ENCODE measurements at regions not wholly inside any gene's neighbourhood (a gene's known extent, or its start where the extent isn't known, plus 50 kb on each side); places are given as distances from the start of the nearest gene placed in this dataset.

GRCh38 chr12:124435806-124436345 is 131.5 kb downstream of the NCOR2 start:
- Histone ChIP-seq H3K4me3 (ENCODE audit: low read length) (no peak overlapping the region), H3K4me1 (ENCODE audit: low read length) (no peaks in the 10 kb centered on the region), H3K27me3 (replicated peaks; ENCODE audit: insufficient read depth, low read length) (no peaks in the 10 kb centered on the region), H3K4me2 (ENCODE audit: low read depth, low read length) (no peak overlapping the region), H3K9ac (ENCODE audit: low read length) (no peak overlapping the region), H3K79me2 (ENCODE audit: low read length) (peaks cover 8% of the 10 kb centered on the region), H4K20me1 (ENCODE audit: insufficient read depth, low read length) (no peaks in the 10 kb centered on the region), H3K27ac (ENCODE audit: low read length) (no peak overlapping the region), H3K9me3 (replicated peaks; ENCODE audit: insufficient read depth, low read length) (no peaks in the 10 kb centered on the region), H2AFZ (ENCODE audit: low read length) (no peak overlapping the region), H3F3A (ENCODE audit: insufficient read depth, low read length) (no peaks in the 10 kb centered on the region), H3K36me3 (replicated peaks; ENCODE audit: insufficient read depth, low read length) (no peaks in the 10 kb centered on the region), H3K9me2 (replicated peaks; ENCODE audit: insufficient read depth, low read length) (no peaks in the 10 kb centered on the region)
- TF ChIP-seq EZH2phosphoT487 (IDR thresholded peaks at IDR 0.05; ENCODE audit: low read length) (no peak), EZH2 (optimal IDR thresholded peaks at IDR 0.05; ENCODE audit: low read depth, low read length) (no peak), CTCF (IDR thresholded peaks at IDR 0.05; ENCODE audit: low read length) (no peak)
- no peak for DNase-seq

GRCh38 chr12:124434951-124435805 is 132.2 kb downstream of the NCOR2 start:
- Histone ChIP-seq H3K4me1 (ENCODE audit: low read length) (no peaks in the 10 kb centered on the region), H3K9ac (ENCODE audit: low read length) (no peak overlapping the region), H3K79me2 (ENCODE audit: low read length) (peaks cover 4% of the 10 kb centered on the region), H3K4me2 (ENCODE audit: low read depth, low read length) (no peak overlapping the region), H2AFZ (ENCODE audit: low read length) (no peak overlapping the region), H3K36me3 (replicated peaks; ENCODE audit: insufficient read depth, low read length) (no peaks in the 10 kb centered on the region), H3K9me2 (replicated peaks; ENCODE audit: insufficient read depth, low read length) (no peaks in the 10 kb centered on the region), H3F3A (ENCODE audit: insufficient read depth, low read length) (no peaks in the 10 kb centered on the region), H3K27ac (ENCODE audit: low read length) (no peak overlapping the region), H4K20me1 (ENCODE audit: insufficient read depth, low read length) (no peaks in the 10 kb centered on the region), H3K9me3 (replicated peaks; ENCODE audit: insufficient read depth, low read length) (no peaks in the 10 kb centered on the region), H3K4me3 (ENCODE audit: low read length) (no peak overlapping the region), H3K27me3 (replicated peaks; ENCODE audit: insufficient read depth, low read length) (no peaks in the 10 kb centered on the region)
- TF ChIP-seq EZH2phosphoT487 (IDR thresholded peaks at IDR 0.05; ENCODE audit: low read length) (no peak), CTCF (IDR thresholded peaks at IDR 0.05; ENCODE audit: low read length) (no peak), EZH2 (optimal IDR thresholded peaks at IDR 0.05; ENCODE audit: low read depth, low read length) (no peak)
- DNase-seq, result no peak

GRCh38 chr12:124434354-124434753 is 133.1 kb downstream of the NCOR2 start:
- TF ChIP-seq CTCF (IDR thresholded peaks at IDR 0.05; ENCODE audit: low read length) (no peak), EZH2phosphoT487 (IDR thresholded peaks at IDR 0.05; ENCODE audit: low read length) (no peak), EZH2 (optimal IDR thresholded peaks at IDR 0.05; ENCODE audit: low read depth, low read length) (no peak)

More at GRCh38 chr12:124434354-124434753, 133.1 kb downstream of the NCOR2 start:
- H2AFZ ChIP-seq (ENCODE audit: low read length), result no peak overlapping the region
- no peak overlapping the region for H3K4me3 ChIP-seq (ENCODE audit: low read length)
- no peak for DNase-seq
- H4K20me1 ChIP-seq (ENCODE audit: insufficient read depth, low read length), result no peaks in the 10 kb centered on the region
- H3K4me2 ChIP-seq (ENCODE audit: low read depth, low read length), result no peak overlapping the region
- H3K9me3 ChIP-seq (replicated peaks; ENCODE audit: insufficient read depth, low read length), result no peaks in the 10 kb centered on the region
- no peak overlapping the region for H3K9ac ChIP-seq (ENCODE audit: low read length)
- no peaks in the 10 kb centered on the region for H3K4me1 ChIP-seq (ENCODE audit: low read length)
- H3K27me3 ChIP-seq (replicated peaks; ENCODE audit: insufficient read depth, low read length), result no peaks in the 10 kb centered on the region
- H3K27ac ChIP-seq (ENCODE audit: low read length), result no peak overlapping the region
- no peaks in the 10 kb centered on the region for H3K9me2 ChIP-seq (replicated peaks; ENCODE audit: insufficient read depth, low read length)
- H3K36me3 ChIP-seq (replicated peaks; ENCODE audit: insufficient read depth, low read length), result no peaks in the 10 kb centered on the region
- no peaks in the 10 kb centered on the region for H3F3A ChIP-seq (ENCODE audit: insufficient read depth, low read length)
- no peaks in the 10 kb centered on the region for H3K79me2 ChIP-seq (ENCODE audit: low read length)
